Fibroblast of pulmonary artery (primary cell): ENCODE measurements at regions not wholly inside any gene's neighbourhood (a gene's known extent, or its start where the extent isn't known, plus 50 kb on each side); places are given as distances from the start of the nearest gene placed in this dataset.
A peak's percentile ranks its signal among the peaks of the same experiment; 100 is the strongest.

Experiments
- DNase-seq: peaks from one replicate; pipeline ENCODE4 v3.0.0-alpha.2; 2010; ENCODE audit warnings: low read depth
- H3K4me3 ChIP-seq: replicated peaks from 2 replicates; pipeline ENCODE4 v1.5.1; 2011; ENCODE audit warnings: low read depth, mild to moderate bottlenecking, control low read depth, low read length, moderate library complexity
- CTCF ChIP-seq: IDR thresholded peaks from 2 replicates; pipeline ENCODE4 v1.5.1; 2011; ENCODE audit warnings: mild to moderate bottlenecking, control low read depth, low read length, inconsistent platforms; ENCODE audit errors: missing control alignments

- DNase-seq: no peak
- no peak overlapping the region for H3K4me3 ChIP-seq
- no peak for TF ChIP-seq CTCF
Observed at GRCh38 chr6:21883595-21884328, 290.2 kb downstream of the SOX4 start.

- no peak for TF ChIP-seq CTCF
- DNase-seq: no peak
- H3K4me3 ChIP-seq: no peak overlapping the region
Observed at GRCh38 chr6:21885111-21885510, 291.6 kb downstream of the SOX4 start.

GRCh38 chr6:21885532-21886114 lies 292.1 kb downstream of the SOX4 start:
- DNase-seq: peak; percentile 84
- TF ChIP-seq CTCF: no peak
- H3K4me3 ChIP-seq: no peak overlapping the region

GRCh38 chr6:21886542-21887151 lies 293.1 kb downstream of the SOX4 start:
- no peak overlapping the region for H3K4me3 ChIP-seq
- TF ChIP-seq CTCF: no peak
- peak; percentile 28 for DNase-seq

- DNase-seq: peak; percentile 40
- TF ChIP-seq CTCF: no peak
- H3K4me3 ChIP-seq: no peak overlapping the region
Observed at GRCh38 chr6:21887231-21888185, 294.0 kb downstream of the SOX4 start.

GRCh38 chr6:21891080-21891479 lies 297.5 kb downstream of the SOX4 start:
- no peak overlapping the region for H3K4me3 ChIP-seq
- no peak for DNase-seq
- no peak for TF ChIP-seq CTCF
